GM21447 (cell line): ENCODE measurements at regions not wholly inside any gene's neighbourhood (a gene's known extent, or its start where the extent isn't known, plus 50 kb on each side); places are given as distances from the start of the nearest gene placed in this dataset.
A peak's percentile ranks its signal among the peaks of the same experiment; 100 is the strongest.

Experiments used
- ATAC-seq: cut with Tn5 transposase; IDR thresholded peaks from one replicate; pipeline ENCODE4 v1.9.1; 2021; ENCODE audit not compliant: unreplicated experiment

GRCh38 chrX:120819126-120819525 lies 56.5 kb downstream of the CT47B1 start:
- ATAC-seq: no peak

- no peak for ATAC-seq
Observed at GRCh38 chrX:120813982-120814381, 61.7 kb downstream of the CT47B1 start.

DNA sequence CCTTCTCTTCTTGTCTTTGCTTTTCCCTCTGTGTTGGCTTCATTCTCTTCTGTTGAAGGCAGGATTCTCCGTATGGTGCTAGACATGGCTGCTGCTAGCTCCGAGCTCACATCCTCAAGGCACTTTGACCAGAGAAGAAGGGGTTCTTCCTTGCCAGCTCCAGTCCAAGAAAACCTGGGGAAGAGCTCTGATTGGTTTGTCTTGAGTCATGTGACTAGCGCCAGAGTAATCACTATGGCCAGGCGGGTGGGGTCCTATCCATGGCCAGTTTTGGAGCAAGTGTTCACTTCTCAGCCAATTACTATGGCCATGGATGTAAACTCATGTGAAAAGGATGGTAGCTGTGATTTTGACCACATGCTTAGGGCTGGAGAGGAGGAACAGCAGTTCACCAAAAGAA lies 74.2 kb downstream of the CT47B1 start:
- no peak for ATAC-seq

DNA sequence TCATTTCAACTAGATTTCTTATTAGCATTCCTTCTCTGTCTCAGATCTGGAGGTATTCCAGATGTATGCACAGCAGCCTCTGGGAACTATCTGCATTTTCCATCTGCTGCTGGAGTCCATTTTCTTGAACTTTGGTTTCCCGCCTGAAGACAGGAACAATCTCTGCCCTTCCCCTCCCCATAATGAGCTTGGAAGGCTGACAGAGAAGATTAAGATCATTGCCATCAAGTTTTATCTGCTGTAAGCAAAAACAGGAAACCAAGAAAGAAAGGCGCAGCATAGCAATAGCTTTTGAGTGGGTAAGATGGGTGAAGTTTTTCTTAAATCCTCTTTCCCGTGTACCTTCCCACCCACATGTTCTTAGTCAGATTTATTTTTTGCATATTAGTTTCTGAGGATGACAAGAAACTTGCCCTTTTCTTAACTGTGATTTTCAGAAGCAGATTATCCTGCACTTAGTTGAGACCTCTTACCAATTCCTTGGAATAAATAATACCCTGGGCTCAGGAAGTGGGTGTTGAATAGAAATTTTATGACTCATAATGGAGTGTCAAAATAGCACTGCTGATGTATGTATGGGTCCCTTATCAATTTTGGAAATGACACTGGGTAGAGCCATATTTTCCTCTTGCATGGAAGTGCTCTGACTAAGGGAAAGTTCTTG lies 78.3 kb downstream of the CT47B1 start:
- ATAC-seq: no peak

- ATAC-seq: no peak
Observed at GRCh38 chrX:120795301-120795700, 80.4 kb downstream of the CT47B1 start.

DNA sequence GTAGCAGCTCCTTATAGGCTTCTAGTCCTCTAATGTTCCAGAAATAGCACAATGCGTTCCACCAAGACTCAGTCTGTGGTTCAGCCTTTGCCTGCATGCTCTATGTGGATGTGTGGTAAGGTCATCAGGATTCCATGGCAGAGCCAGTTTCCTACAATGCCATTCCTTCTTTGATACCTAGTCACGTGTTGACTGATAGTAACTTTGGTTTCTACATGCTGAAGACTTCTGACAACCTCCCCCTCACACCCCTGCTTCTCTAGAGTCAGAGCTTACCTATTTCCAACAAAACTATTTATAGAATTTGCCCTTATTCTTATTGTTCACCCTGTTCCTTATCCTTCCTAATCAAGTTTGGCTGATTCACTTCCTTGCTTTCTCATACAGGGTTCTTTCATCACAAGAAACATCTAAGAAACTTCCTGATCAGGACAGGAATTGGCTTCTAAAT lies 81.1 kb downstream of the CT47B1 start:
- ATAC-seq: no peak

GRCh38 chrX:120793098-120793497 lies 82.6 kb downstream of the CT47B1 start:
- no peak for ATAC-seq

DNA sequence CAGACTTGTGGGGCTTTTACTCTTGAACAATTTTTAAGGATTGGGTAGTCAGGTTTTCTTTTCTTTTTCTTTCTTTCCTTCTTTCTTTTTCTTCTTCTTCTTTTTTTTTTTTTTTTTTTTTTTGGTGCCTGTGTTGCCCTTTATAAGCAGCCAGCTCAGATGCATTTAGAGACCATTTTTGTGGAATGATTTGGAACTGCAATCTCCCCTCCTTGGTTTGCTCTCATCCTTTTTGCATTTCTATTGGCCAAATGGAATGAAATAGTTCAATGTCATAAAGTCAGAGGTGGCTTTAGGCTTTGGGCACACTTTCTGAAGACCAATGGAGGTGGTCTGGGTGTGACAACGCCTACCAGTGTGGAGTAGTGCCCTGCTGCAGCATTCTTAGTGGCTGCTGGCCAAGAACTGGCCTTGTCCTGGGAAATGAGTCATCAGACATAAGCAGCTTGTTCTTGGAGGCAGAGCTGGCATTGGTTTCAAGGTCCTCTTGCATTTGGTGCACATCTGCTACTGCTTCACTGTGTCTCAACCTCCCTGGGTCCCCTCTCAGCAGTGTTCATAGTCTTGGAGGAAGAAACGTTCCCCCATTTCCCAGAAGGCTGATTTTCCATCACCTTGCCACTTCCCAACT lies 84.5 kb downstream of the CT47B1 start:
- no peak for ATAC-seq

GRCh38 chrX:120790552-120790951 lies 85.1 kb downstream of the CT47B1 start:
- ATAC-seq: no peak

DNA sequence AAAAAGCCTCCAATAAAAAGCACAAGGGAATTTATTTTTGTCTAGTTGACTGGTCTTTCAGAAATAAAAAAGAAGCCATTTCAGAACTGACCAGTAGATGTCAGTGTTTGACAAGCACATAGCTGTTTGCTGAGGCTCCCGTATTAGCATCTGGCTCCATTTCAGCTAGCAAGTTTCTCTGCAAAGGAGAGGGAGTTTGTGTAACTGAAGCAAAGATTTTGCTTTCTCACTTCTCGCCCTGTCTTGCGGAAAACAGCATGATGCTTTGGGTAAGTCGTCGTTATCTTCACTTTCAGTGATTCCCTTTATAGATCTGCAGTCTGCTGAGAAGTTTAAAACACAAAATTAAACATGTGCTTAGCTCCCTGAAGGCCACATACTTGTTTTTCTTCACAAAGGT lies 85.5 kb downstream of the CT47B1 start:
- peak; percentile 66 for ATAC-seq

DNA sequence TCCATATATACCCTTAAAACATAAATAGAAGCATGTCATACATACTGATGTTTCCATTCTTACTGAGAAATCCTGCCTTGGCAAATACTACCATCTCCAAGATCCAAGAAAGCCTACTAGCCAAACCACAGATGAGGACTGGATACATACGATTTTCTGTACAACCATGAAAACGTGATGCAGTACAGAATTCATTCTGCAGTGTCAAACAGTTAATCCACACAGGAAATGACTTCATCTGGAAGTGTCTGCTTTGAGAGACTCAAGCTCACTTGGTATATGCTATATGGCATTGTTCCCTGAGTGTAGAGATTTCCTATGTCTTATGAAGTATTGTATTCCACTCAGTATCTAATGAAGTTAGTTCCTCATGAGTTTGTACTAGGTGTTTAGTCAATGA lies 94.3 kb downstream of the CT47B1 start:
- ATAC-seq: no peak

- ATAC-seq: no peak
Observed at GRCh38 chrX:120775959-120776358, 99.7 kb downstream of the CT47B1 start.

DNA sequence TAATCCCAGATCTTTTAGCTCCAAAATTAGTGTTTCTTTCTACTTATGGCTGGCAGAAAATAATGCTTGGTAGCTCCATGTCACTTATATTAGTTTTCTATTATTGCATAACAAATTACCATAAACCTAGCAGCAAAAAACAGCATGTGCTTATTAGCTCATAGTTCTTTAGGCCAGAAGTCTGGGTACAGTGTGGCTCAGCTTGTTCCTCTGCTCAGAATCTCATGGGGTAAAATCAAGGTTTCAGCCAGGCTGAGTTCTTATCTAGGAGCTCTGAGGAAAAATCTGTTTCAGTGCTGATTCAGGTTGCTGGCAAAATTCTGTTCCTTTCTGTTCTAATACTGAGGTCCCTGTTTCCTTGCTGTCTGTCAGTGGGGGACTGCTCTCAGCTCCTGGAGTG lies 101.1 kb downstream of the CT47B1 start:
- ATAC-seq: no peak

- ATAC-seq: no peak
Observed at GRCh38 chrX:120773801-120774200, 101.9 kb downstream of the CT47B1 start.

GRCh38 chrX:120769576-120770341 lies 105.9 kb downstream of the CT47B1 start:
- ATAC-seq: no peak

DNA sequence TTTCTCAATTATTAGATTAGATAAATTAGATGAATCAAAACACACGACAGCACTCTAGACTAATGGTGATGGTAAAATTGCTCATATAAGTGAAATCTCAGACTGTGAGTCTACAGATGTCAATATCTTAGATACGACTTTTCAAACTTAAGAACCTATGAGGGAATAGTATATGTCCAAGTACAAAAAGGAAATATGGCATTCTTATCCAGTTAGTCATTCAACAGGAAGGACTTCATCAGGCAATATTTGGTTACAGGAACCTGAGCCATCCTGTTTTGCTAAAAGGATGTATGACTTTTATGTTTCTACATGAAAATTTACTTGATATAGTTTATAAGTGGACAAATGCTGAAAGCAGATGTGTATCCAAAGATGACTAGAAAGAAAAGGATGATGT lies 107.0 kb downstream of the CT47B1 start:
- no peak for ATAC-seq

- no peak for ATAC-seq
Observed at GRCh38 chrX:120768254-120768653, 107.4 kb downstream of the CT47B1 start.

DNA sequence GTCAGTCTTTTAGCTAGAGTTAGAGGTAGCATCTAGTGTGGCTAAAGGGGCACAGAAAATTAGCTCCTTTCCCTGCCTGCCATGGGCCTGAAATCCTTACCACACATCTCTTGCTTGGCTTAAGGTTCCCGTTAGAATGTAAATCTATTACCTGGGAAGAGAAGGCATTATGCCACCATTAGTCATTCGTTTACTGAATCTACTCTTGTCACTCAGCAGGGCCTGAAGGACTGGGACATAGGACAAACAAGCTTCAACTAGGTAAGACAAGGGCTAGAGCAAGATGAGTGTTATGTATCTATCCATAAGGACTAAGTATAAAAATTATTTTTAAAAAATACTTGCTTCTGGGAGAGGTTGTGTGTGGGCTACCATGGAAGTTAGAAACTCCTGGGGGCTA lies 112.4 kb downstream of the CT47B1 start:
- ATAC-seq: no peak

DNA sequence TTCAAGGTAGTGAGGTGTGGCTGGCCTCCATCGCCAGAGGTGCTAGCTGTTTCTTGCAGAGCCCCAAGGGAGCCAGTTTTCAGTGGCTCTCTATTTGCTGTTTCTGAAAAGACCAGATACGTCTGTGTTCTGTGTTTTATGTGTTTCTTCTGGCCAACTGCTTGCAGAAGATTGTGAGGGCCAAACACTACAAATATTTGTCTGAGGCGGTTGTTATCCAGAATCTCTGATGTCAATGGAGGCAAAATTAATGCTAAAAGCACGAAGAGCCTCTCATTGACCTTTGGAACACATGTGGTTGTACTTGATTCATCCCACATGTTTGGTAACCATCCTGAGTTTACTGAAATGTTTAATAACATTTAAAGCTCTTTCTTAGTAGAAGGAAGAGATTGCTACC lies 113.9 kb downstream of the CT47B1 start:
- no peak for ATAC-seq

GRCh38 chrX:120759685-120760084 lies 116.0 kb downstream of the CT47B1 start:
- no peak for ATAC-seq

GRCh38 chrX:120755066-120755846 lies 120.4 kb downstream of the CT47B1 start:
- ATAC-seq: peak; percentile 53
